Heart left ventricle (tissue), 13 donors: ENCODE measurements at regions not wholly inside any gene's neighbourhood (a gene's known extent, or its start where the extent isn't known, plus 50 kb on each side); places are given as distances from the start of the nearest gene placed in this dataset.

Experiments used
- CTCF ChIP-seq, 12 donors: fragments of 200-600 bp; sonication (generic) in 4 of 12; IDR thresholded peaks; one replicate each; pipeline versions ENCODE4 v1.5.0 to v1.8.0; 2018 to 2022; ENCODE audit warnings: antibody characterized with exemption in 12 of 12, mild to moderate bottlenecking in 5 of 12
- POLR2A ChIP-seq, 2 donors: fragments of 450-650 bp; IDR thresholded peaks; one replicate each; pipeline ENCODE4 v1.6.1; 2017; ENCODE audit warnings: antibody characterized with exemption in 2 of 2, mild to moderate bottlenecking in 2 of 2, moderate library complexity in 2 of 2
- donor health status: ischemic (EF 13 %, LVEDD 7.1; RV severe dilation, severe dysfunction).
- donor health status: DM: no; HTN: yes; CAD: no.
- donor health status: DM: no; HTN: no; CAD: no.
- donor health status: ischemic (EF 25% LVEDD 6.9; RV normal size, moderate dysfunction).
- donor health status: ischemic (EF 25% LVEDD 5.7; RV mildly dilated, moderate dysfunction).
- donor health status: ischemic (EF 35%, LVEDD 5.7; RV mildly dilated, moderate dysfunction).
- donor health status: nonischemic (EF 11% LVEDD 7.7; RV severe dilation, severe dysfunction).
- donor health status: DM: yes; HTN: yes; CAD: no.
- donor health status: PGD.
- donor health status: ischemic (EF 29% LVEDD 5.4; RV normal size, mild dysfunction).
- donor health status: nonischemic (EF 23%, LVEDD 6.1; RV moderate dilation, normal function).

DNA sequence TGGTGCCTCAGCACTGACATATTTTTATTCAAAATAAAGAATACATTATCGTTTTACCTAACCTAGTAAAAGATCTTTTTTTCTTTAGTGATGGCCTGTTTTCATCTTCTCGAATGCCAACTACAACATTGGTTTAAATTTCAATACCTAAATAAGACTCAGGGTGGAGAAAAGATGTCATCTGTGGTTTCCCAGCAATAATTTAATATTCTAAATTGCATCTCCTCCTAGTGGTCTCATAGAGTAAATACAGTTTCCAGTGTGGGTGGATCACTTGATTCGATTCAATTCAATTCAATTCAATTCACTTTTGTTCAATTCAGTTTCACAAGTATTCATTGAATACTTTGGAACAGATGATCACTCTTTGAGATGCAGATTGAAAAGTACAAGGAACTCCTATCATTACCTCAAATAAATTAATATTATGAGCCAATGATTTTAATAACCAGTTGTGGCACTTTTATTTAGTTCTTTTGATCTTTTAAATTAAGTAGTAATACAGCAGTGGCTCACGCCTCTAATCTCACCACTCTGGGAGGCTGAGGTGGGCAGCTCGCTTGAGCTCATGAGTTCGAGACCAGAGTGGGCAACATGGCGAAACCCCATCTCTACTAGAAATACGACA is 427.2 kb downstream of the FAT4 start:
- TF ChIP-seq CTCF (IDR thresholded peaks at IDR 0.05) = peak; percentile 42 to 70 (median 60)
- TF ChIP-seq POLR2A (IDR thresholded peaks at IDR 0.05) = no peak
